Ovary (tissue), 7 donors: ENCODE measurements at regions not wholly inside any gene's neighbourhood (a gene's known extent, or its start where the extent isn't known, plus 50 kb on each side); places are given as distances from the start of the nearest gene placed in this dataset.

Experiments
- DNase-seq, 5 donors: peaks; one replicate each; pipeline ENCODE4 v3.0.0-alpha.2; 2019 to 2020
- H3K27ac ChIP-seq, 2 donors: fragments of 200-600 bp; one replicate each; pipeline versions ENCODE4 v1.5.1 to v1.8.0; 2019 to 2022
- H3K27me3 ChIP-seq: fragments of 200-600 bp; one replicate; pipeline ENCODE4 v1.8.0; 2022
- H3K36me3 ChIP-seq: fragments of 200-600 bp; sonication (generic); one replicate; pipeline ENCODE4 v1.5.1; 2019
- H3K4me1 ChIP-seq: one replicate; pipeline ENCODE4 v1.8.1; 2013; ENCODE audit warnings: mild to moderate bottlenecking, moderate library complexity; ENCODE audit not compliant: insufficient read depth
- H3K4me3 ChIP-seq: fragments of 200-600 bp; sonication (generic); one replicate; pipeline ENCODE4 v1.5.1; 2017
- H3K9me3 ChIP-seq, 2 donors: fragments of 200-600 bp in 1 of 2; sonication (generic) in 1 of 2; one replicate each; pipeline versions ENCODE4 v1.5.1 to v1.8.1; 2013 to 2019; ENCODE audit warnings: mild to moderate bottlenecking in 1 of 2, moderate library complexity in 1 of 2
- CTCF ChIP-seq, 3 donors: fragments of 450-650 bp in 2 of 3; fragments of 200-600 bp in 1 of 3; IDR thresholded peaks; one replicate each; pipeline versions ENCODE4 v1.5.1 to v1.8.0; 2016 to 2022; ENCODE audit warnings: antibody characterized with exemption in 3 of 3, mild to moderate bottlenecking in 1 of 3
- EP300 ChIP-seq: sonication (generic); formaldehyde crosslinking; IDR thresholded peaks from one replicate; pipeline ENCODE4 v1.6.1; 2017; ENCODE audit warnings: antibody characterized with exemption
- POLR2A ChIP-seq: fragments of 450-650 bp; IDR thresholded peaks from one replicate; pipeline ENCODE4 v1.6.1; 2017; ENCODE audit warnings: antibody characterized with exemption, mild to moderate bottlenecking, moderate library complexity
- WGBS, 3 donors: extraction: QIAGEN DNeasy Blood & Tissue Kit in 1 of 3; methylation state at CpG; one replicate each; pipeline versions ENCODE4 v1.1.5 to v1.1.7; 2013 to 2017; 5-methylcytosine and 5-hydroxymethylcytosine counted together
- intact Hi-C, 4 donors: fragments of 100-400 bp; cut with DNase I; formaldehyde crosslinking; loops; one replicate each; pipeline versions ENCODE4 v1.11.0 to v1.15.1; 2022 to 2023
- donor health status: DM: no; HTN: no; CAD: no; lungs with moderate emphysema.
- donor health status: DM: no; HTN: no; CAD: no.
- donor health status: Bipolar disorder and iron deficiency.
- donor health status: DM: no; HTN: no; CAD: no.
- donor health status: DM: yes; HTN: yes; CAD: no.

GRCh38 chr7:55296070-55296469 lies 69.1 kb upstream of the LANCL2 start:
- H3K36me3 ChIP-seq = no peaks in the 10 kb centered on the region
- no peak overlapping the region for H3K27ac ChIP-seq
- no peak for DNase-seq
- TF ChIP-seq CTCF (IDR thresholded peaks at IDR 0.05) (no peak), POLR2A (no peak), EP300 (no peak)
- no peaks in the 10 kb centered on the region for H3K27me3 ChIP-seq
- WGBS, 3 donors = 83 to 86% (median 86%) methylated on average over 6 of the region's 6 CpGs
- intact Hi-C loops = no loop called here
- no peak overlapping the region for H3K4me3 ChIP-seq
- H3K9me3 ChIP-seq = no peaks in the 10 kb centered on the region
- H3K4me1 ChIP-seq = no peaks in the 10 kb centered on the region

- TF ChIP-seq POLR2A (no peak), CTCF (IDR thresholded peaks at IDR 0.05) (no peak), EP300 (no peak)
- intact Hi-C loops = no loop called here
- Histone ChIP-seq H3K27me3 (no peaks in the 10 kb centered on the region), H3K27ac (no peak overlapping the region), H3K4me3 (no peak overlapping the region), H3K9me3 (no peaks in the 10 kb centered on the region), H3K4me1 (no peaks in the 10 kb centered on the region), H3K36me3 (no peaks in the 10 kb centered on the region)
- DNase-seq = no peak
- WGBS, 3 donors = 73 to 84% (median 80%) methylated on average over 8 of the region's 8 CpGs
These were observed 65.7 kb upstream of the LANCL2 start for GRCh38 chr7:55299273-55299967.

GRCh38 chr7:55303220-55303619 lies 61.9 kb upstream of the LANCL2 start:
- Histone ChIP-seq H3K36me3 (no peaks in the 10 kb centered on the region), H3K4me1 (peaks cover 2% of the 10 kb centered on the region), H3K27me3 (no peaks in the 10 kb centered on the region), H3K27ac (no peak overlapping the region), H3K4me3 (no peak overlapping the region), H3K9me3 (no peaks in the 10 kb centered on the region)
- intact Hi-C loops = no loop called here
- no peak for DNase-seq
- no peak for TF ChIP-seq EP300
- no peak for TF ChIP-seq CTCF (IDR thresholded peaks at IDR 0.05)
- TF ChIP-seq POLR2A = no peak
- 57 to 75% (median 67%) methylated on average over 1 of the region's 1 CpG for WGBS, 3 donors

GRCh38 chr7:55304018-55304762 lies 60.9 kb upstream of the LANCL2 start:
- 64 to 75% (median 72%) methylated on average over 4 of the region's 4 CpGs for WGBS, 3 donors
- TF ChIP-seq CTCF (IDR thresholded peaks at IDR 0.05) (no peak), POLR2A (no peak), EP300 (no peak)
- H3K9me3 ChIP-seq = no peaks in the 10 kb centered on the region
- DNase-seq = no peak
- no peaks in the 10 kb centered on the region for H3K36me3 ChIP-seq
- H3K4me1 ChIP-seq = peaks cover 2% of the 10 kb centered on the region
- no peaks in the 10 kb centered on the region for H3K27me3 ChIP-seq
- no peak overlapping the region for H3K4me3 ChIP-seq
- intact Hi-C loops = no loop called here
- H3K27ac ChIP-seq = no peak overlapping the region
